ENCODE measurements at regions not wholly inside any gene's neighbourhood (a gene's known extent, or its start where the extent isn't known, plus 50 kb on each side); places are given as distances from the start of the nearest gene placed in this dataset.

- no peak for TF ChIP-seq E2F6 (IDR thresholded peaks at IDR 0.05)
- TF ChIP-seq PHF8 (conservative IDR thresholded peaks at IDR 0.05; ENCODE audit: low read depth, low read length): no peak
Observed at GRCh38 chr2:13252615-13253014, 535.9 kb downstream of the TRIB2 start (continued).

All from H1 (cell line).